ENCODE measurements at regions not wholly inside any gene's neighbourhood (a gene's known extent, or its start where the extent isn't known, plus 50 kb on each side); places are given as distances from the start of the nearest gene placed in this dataset.

- DNase-seq (ENCODE audit: low read depth in 2 of 2) = no peak
Measured at GRCh38 chr5:38031304-38031703, 191.5 kb upstream of the GDNF start.

- DNase-seq (ENCODE audit: low read depth in 2 of 2) = no peak
Measured at GRCh38 chr5:38029397-38030065, 189.7 kb upstream of the GDNF start.

- DNase-seq (ENCODE audit: low read depth in 2 of 2) = no peak
Measured at GRCh38 chr5:38023799-38024198, 184.0 kb upstream of the GDNF start.

- DNase-seq (ENCODE audit: low read depth in 2 of 2) = no peak
Measured at GRCh38 chr5:38023371-38023770, 183.5 kb upstream of the GDNF start.

GRCh38 chr5:38022631-38023030 lies 182.8 kb upstream of the GDNF start:
- DNase-seq (ENCODE audit: low read depth in 2 of 2) = no peak

GRCh38 chr5:38018016-38018415 lies 178.2 kb upstream of the GDNF start:
- DNase-seq (ENCODE audit: low read depth in 2 of 2) = no peak

- DNase-seq (ENCODE audit: low read depth in 2 of 2) = no peak
Measured at GRCh38 chr5:38013107-38013506, 173.3 kb upstream of the GDNF start.

GRCh38 chr5:38011668-38012188 lies 171.9 kb upstream of the GDNF start:
- no peak for DNase-seq (ENCODE audit: low read depth in 2 of 2)

- DNase-seq (ENCODE audit: low read depth in 2 of 2) = no peak
Measured at GRCh38 chr5:38009749-38010358, 170.0 kb upstream of the GDNF start.

- DNase-seq (ENCODE audit: low read depth in 2 of 2) = no peak
Measured at GRCh38 chr5:38008198-38008597, 168.4 kb upstream of the GDNF start.

- DNase-seq (ENCODE audit: low read depth in 2 of 2) = no peak
Measured at GRCh38 chr5:37999593-37999992, 159.8 kb upstream of the GDNF start.

GRCh38 chr5:37996918-37997317 lies 157.1 kb upstream of the GDNF start:
- no peak for DNase-seq (ENCODE audit: low read depth in 2 of 2)

GRCh38 chr5:37994729-37995128 lies 154.9 kb upstream of the GDNF start:
- no peak for DNase-seq (ENCODE audit: low read depth in 2 of 2)

GRCh38 chr5:37991301-37992299 lies 151.8 kb upstream of the GDNF start:
- no peak for DNase-seq (ENCODE audit: low read depth in 2 of 2)

- DNase-seq (ENCODE audit: low read depth in 2 of 2) = no peak
Measured at GRCh38 chr5:37989884-37990283, 150.0 kb upstream of the GDNF start.

- DNase-seq (ENCODE audit: low read depth in 2 of 2) = no peak
Measured at GRCh38 chr5:37988454-37989046, 148.7 kb upstream of the GDNF start.

GRCh38 chr5:37984300-37984699 lies 144.5 kb upstream of the GDNF start:
- DNase-seq (ENCODE audit: low read depth in 2 of 2) = no peak

- DNase-seq (ENCODE audit: low read depth in 2 of 2) = no peak
Measured at GRCh38 chr5:37983463-37983862, 143.6 kb upstream of the GDNF start.

GRCh38 chr5:37979559-37979958 lies 139.7 kb upstream of the GDNF start:
- no peak for DNase-seq (ENCODE audit: low read depth in 2 of 2)

- DNase-seq (ENCODE audit: low read depth in 2 of 2) = no peak
Measured at GRCh38 chr5:37975531-37975930, 135.7 kb upstream of the GDNF start.

GRCh38 chr5:37971483-37972024 lies 131.7 kb upstream of the GDNF start:
- DNase-seq (ENCODE audit: low read depth in 2 of 2) = no peak

- DNase-seq (ENCODE audit: low read depth in 2 of 2) = no peak
Measured at GRCh38 chr5:37966871-37967270, 127.0 kb upstream of the GDNF start.

Measured in stimulated activated CD4-positive, alpha-beta T cell treated with anti-CD3 and anti-CD28 coated beads, Interleukin-12 subunit alpha, Interleukin-12 subunit beta, amount 100 ng/mL, for 24 hours (primary cell).